ENCODE measurements at regions not wholly inside any gene's neighbourhood (a gene's known extent, or its start where the extent isn't known, plus 50 kb on each side); places are given as distances from the start of the nearest gene placed in this dataset.

DNA sequence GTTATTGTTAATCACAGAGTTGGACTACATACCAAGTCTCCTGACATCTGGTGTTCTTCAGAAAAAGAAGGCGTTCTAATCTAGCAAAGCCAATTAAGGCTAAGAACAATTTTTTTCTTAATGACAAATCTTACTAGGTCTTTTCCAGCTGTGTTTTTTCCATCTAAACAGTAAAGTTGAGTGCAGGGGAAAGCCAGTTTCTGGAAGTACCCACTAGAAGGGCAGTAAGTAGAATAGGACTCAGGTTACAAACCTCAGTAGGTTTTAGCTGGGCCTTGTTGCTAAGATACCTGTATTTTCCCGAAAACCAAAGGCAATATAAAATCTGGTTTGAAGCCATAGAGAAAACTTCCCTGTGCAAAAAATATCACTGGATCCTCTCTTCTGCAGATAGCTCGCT lies 351.9 kb downstream of the ETS1 start:
- H3K27ac ChIP-seq (ENCODE audit: low read depth, low read length), result no peak overlapping the region
- H4K20me1 ChIP-seq (ENCODE audit: control insufficient read depth, insufficient read depth, low read depth, low read length), result no peaks in the 10 kb centered on the region
- no peaks in the 10 kb centered on the region for H3K9me2 ChIP-seq (replicated peaks; ENCODE audit: control insufficient read depth, low read length)
- no peak overlapping the region for H3K4me2 ChIP-seq (ENCODE audit: low read length)
- no peaks in the 10 kb centered on the region for H3K79me2 ChIP-seq (ENCODE audit: control insufficient read depth, low read length)
- TF ChIP-seq, protein P1, sequence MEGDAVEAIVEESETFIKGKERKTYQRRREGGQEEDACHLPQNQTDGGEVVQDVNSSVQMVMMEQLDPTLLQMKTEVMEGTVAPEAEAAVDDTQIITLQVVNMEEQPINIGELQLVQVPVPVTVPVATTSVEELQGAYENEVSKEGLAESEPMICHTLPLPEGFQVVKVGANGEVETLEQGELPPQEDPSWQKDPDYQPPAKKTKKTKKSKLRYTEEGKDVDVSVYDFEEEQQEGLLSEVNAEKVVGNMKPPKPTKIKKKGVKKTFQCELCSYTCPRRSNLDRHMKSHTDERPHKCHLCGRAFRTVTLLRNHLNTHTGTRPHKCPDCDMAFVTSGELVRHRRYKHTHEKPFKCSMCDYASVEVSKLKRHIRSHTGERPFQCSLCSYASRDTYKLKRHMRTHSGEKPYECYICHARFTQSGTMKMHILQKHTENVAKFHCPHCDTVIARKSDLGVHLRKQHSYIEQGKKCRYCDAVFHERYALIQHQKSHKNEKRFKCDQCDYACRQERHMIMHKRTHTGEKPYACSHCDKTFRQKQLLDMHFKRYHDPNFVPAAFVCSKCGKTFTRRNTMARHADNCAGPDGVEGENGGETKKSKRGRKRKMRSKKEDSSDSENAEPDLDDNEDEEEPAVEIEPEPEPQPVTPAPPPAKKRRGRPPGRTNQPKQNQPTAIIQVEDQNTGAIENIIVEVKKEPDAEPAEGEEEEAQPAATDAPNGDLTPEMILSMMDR (IDR thresholded peaks at IDR 0.05; ENCODE audit: low read depth, low read length, poor library complexity, severe bottlenecking), result no peak
- TF ChIP-seq EZH2phosphoT487 (IDR thresholded peaks at IDR 0.05; ENCODE audit: borderline replicate concordance, low read length), result no peak
- no peaks in the 10 kb centered on the region for H3K9me3 ChIP-seq (ENCODE audit: control insufficient read depth, insufficient read depth, low read length)
- H3K27me3 ChIP-seq (ENCODE audit: control insufficient read depth, low read length), result no peaks in the 10 kb centered on the region
- H3K4me1 ChIP-seq (ENCODE audit: control insufficient read depth, low read length), result peaks cover 11% of the 10 kb centered on the region
- no peaks in the 10 kb centered on the region for H3F3A ChIP-seq (ENCODE audit: control insufficient read depth, insufficient read depth)
- H3K4me3 ChIP-seq (ENCODE audit: low read length), result no peak overlapping the region
- H3K36me3 ChIP-seq (ENCODE audit: control insufficient read depth, low read length), result no peaks in the 10 kb centered on the region

- Histone ChIP-seq H3K4me2 (ENCODE audit: low read length) (no peak overlapping the region), H3K4me1 (ENCODE audit: control insufficient read depth, low read length) (peaks cover 9% of the 10 kb centered on the region), H3K79me2 (ENCODE audit: control insufficient read depth, low read length) (no peaks in the 10 kb centered on the region), H3K27ac (ENCODE audit: low read depth, low read length) (no peak overlapping the region), H3K27me3 (ENCODE audit: control insufficient read depth, low read length) (no peaks in the 10 kb centered on the region), H3K4me3 (ENCODE audit: low read length) (no peak overlapping the region), H4K20me1 (ENCODE audit: control insufficient read depth, insufficient read depth, low read depth, low read length) (no peaks in the 10 kb centered on the region), H3K9me2 (replicated peaks; ENCODE audit: control insufficient read depth, low read length) (no peaks in the 10 kb centered on the region), H3K9me3 (ENCODE audit: control insufficient read depth, insufficient read depth, low read length) (no peaks in the 10 kb centered on the region), H3K36me3 (ENCODE audit: control insufficient read depth, low read length) (no peaks in the 10 kb centered on the region), H3F3A (ENCODE audit: control insufficient read depth, insufficient read depth) (no peaks in the 10 kb centered on the region)
- TF ChIP-seq, protein P1 (IDR thresholded peaks at IDR 0.05; ENCODE audit: low read depth, low read length, poor library complexity, severe bottlenecking), result no peak
- no peak for TF ChIP-seq EZH2phosphoT487 (IDR thresholded peaks at IDR 0.05; ENCODE audit: borderline replicate concordance, low read length)
These were observed 353.2 kb downstream of the ETS1 start for GRCh38 chr11:128234143-128234542.

DNA sequence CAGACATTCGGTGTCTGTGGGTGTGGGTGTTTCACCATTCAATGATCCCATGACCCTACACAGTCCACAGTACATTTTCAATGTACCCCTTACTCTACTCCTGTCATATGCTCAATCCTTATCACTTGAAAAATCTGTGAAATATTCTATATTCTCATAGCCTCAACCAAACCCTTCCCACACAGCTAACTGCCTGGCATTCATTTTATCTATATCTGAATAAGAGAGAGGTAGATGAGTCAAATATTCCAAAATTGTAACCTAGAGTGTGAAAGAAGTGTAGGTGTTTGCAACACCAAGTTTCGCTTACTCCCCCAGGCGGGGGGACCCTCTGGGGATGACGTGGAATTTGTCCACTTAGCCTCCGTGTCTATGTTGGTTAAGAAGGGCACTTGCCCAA lies 354.8 kb downstream of the ETS1 start:
- no peak for TF ChIP-seq EZH2phosphoT487 (IDR thresholded peaks at IDR 0.05; ENCODE audit: borderline replicate concordance, low read length)
- TF ChIP-seq, protein P1 (IDR thresholded peaks at IDR 0.05; ENCODE audit: low read depth, low read length, poor library complexity, severe bottlenecking), result no peak
- no peaks in the 10 kb centered on the region for H3K27me3 ChIP-seq (ENCODE audit: control insufficient read depth, low read length)
- H3F3A ChIP-seq (ENCODE audit: control insufficient read depth, insufficient read depth), result no peaks in the 10 kb centered on the region
- H3K79me2 ChIP-seq (ENCODE audit: control insufficient read depth, low read length), result no peaks in the 10 kb centered on the region
- no peaks in the 10 kb centered on the region for H3K9me3 ChIP-seq (ENCODE audit: control insufficient read depth, insufficient read depth, low read length)
- H3K4me1 ChIP-seq (ENCODE audit: control insufficient read depth, low read length), result no peaks in the 10 kb centered on the region
- H3K9me2 ChIP-seq (replicated peaks; ENCODE audit: control insufficient read depth, low read length), result no peaks in the 10 kb centered on the region
- H3K4me2 ChIP-seq (ENCODE audit: low read length), result no peak overlapping the region
- H3K27ac ChIP-seq (ENCODE audit: low read depth, low read length), result no peak overlapping the region
- no peaks in the 10 kb centered on the region for H4K20me1 ChIP-seq (ENCODE audit: control insufficient read depth, insufficient read depth, low read depth, low read length)
- H3K36me3 ChIP-seq (ENCODE audit: control insufficient read depth, low read length), result no peaks in the 10 kb centered on the region
- no peak overlapping the region for H3K4me3 ChIP-seq (ENCODE audit: low read length)

All from DOHH2 (cell line).